Coronary artery (tissue), 2 donors: ENCODE measurements at regions not wholly inside any gene's neighbourhood (a gene's known extent, or its start where the extent isn't known, plus 50 kb on each side); places are given as distances from the start of the nearest gene placed in this dataset.

ENCODE experiments used
- DNase-seq: peaks from one replicate; pipeline ENCODE4 v3.0.0-alpha.2; 2017; ENCODE audit warnings: low spot score
- H3K27ac ChIP-seq, 2 donors: fragments of 200-600 bp; sonication (generic); one replicate each; pipeline ENCODE4 v1.5.1; 2016 to 2019
- H3K4me3 ChIP-seq: fragments of 200-600 bp; sonication (generic); 2 replicates; pipeline ENCODE4 v1.5.1; 2016; ENCODE audit warnings: mild to moderate bottlenecking, moderate library complexity
- CTCF ChIP-seq: fragments of 200-600 bp; sonication (generic); IDR thresholded peaks from one replicate; pipeline ENCODE4 v1.5.1; 2019; ENCODE audit warnings: antibody characterized with exemption

GRCh38 chr7:152564656-152565250, 111.2 kb downstream of the XRCC2 start:
- TF ChIP-seq CTCF: no peak
- no peak overlapping the region for H3K27ac ChIP-seq
- H3K4me3 ChIP-seq: no peak overlapping the region
- no peak for DNase-seq

- no peak for DNase-seq
- no peak for TF ChIP-seq CTCF
Measured at GRCh38 chr7:152556013-152556755, 119.8 kb downstream of the XRCC2 start.

GRCh38 chr7:152553671-152554317, 118.0 kb upstream of the KMT2C start:
- no peak for DNase-seq
- TF ChIP-seq CTCF: no peak
- no peak overlapping the region for H3K27ac ChIP-seq
- H3K4me3 ChIP-seq: no peak overlapping the region

More at GRCh38 chr7:152556013-152556755, 119.8 kb downstream of the XRCC2 start:
- H3K4me3 ChIP-seq: no peak overlapping the region
- no peak overlapping the region for H3K27ac ChIP-seq

GRCh38 chr7:152551304-152552036, 115.7 kb upstream of the KMT2C start:
- no peak overlapping the region for H3K27ac ChIP-seq
- TF ChIP-seq CTCF: no peak
- no peak for DNase-seq
- no peak overlapping the region for H3K4me3 ChIP-seq

- no peak for DNase-seq
- Histone ChIP-seq H3K27ac (no peak overlapping the region), H3K4me3 (no peak overlapping the region)
- no peak for TF ChIP-seq CTCF
Measured at GRCh38 chr7:152544971-152545619, 109.3 kb upstream of the KMT2C start.

- no peak overlapping the region for H3K27ac ChIP-seq
- no peak for TF ChIP-seq CTCF
- no peak for DNase-seq
- H3K4me3 ChIP-seq: no peak overlapping the region
Measured at GRCh38 chr7:152544481-152544927, 108.7 kb upstream of the KMT2C start.
